Right cardiac atrium (tissue), 5 donors: ENCODE measurements at regions not wholly inside any gene's neighbourhood (a gene's known extent, or its start where the extent isn't known, plus 50 kb on each side); places are given as distances from the start of the nearest gene placed in this dataset.

ENCODE experiments used
- ATAC-seq, 2 donors: fragments of 200-7000 bp; cut with Tn5 transposase; one replicate each; pipeline versions ENCODE4 v1.8.0 to v1.9.1; 2020; ENCODE audit warnings: moderate library complexity in 2 of 2, mild to moderate bottlenecking in 1 of 2
- DNase-seq, 3 donors: peaks; one replicate each; pipeline ENCODE4 v3.0.0-alpha.2; 2020
- H3K27ac ChIP-seq: one replicate; pipeline ENCODE4 v1.5.1; 2013; ENCODE audit warnings: mild to moderate bottlenecking, low read length, control low read depth, moderate library complexity
- H3K27me3 ChIP-seq: one replicate; pipeline ENCODE4 v1.6.1; 2013; ENCODE audit not compliant: control insufficient read depth, insufficient read depth
- H3K4me1 ChIP-seq: one replicate; pipeline ENCODE4 v1.6.1; 2013; ENCODE audit warnings: low read length; ENCODE audit not compliant: control insufficient read depth, insufficient read depth
- H3K4me3 ChIP-seq: one replicate; pipeline ENCODE4 v1.5.1; 2013; ENCODE audit warnings: low read length, control low read depth
- H3K9me3 ChIP-seq: one replicate; pipeline ENCODE4 v1.6.1; 2013; ENCODE audit warnings: low read length; ENCODE audit not compliant: control insufficient read depth
- WGBS: extraction: QIAGEN DNeasy Blood & Tissue Kit; methylation state at CpG from one replicate; pipeline ENCODE4 v1.1.7; 2013; 5-methylcytosine and 5-hydroxymethylcytosine counted together
- intact Hi-C, 4 donors: fragments of 100-400 bp; cut with DNase I; formaldehyde crosslinking; loops; one replicate each; pipeline versions ENCODE4 v1.11.0 to v1.14.0; 2022 to 2023
- donor health status: healthy with polysubstance abuse.
- donor health status: DM: no; HTN: yes; CAD: no.
- donor health status: DM: no; HTN: no; CAD: no.
- donor health status: DM: no; HTN: yes; CAD: no; lungs with severe emphysema.
- donor health status: DM: yes; HTN: yes; CAD: no.

DNA sequence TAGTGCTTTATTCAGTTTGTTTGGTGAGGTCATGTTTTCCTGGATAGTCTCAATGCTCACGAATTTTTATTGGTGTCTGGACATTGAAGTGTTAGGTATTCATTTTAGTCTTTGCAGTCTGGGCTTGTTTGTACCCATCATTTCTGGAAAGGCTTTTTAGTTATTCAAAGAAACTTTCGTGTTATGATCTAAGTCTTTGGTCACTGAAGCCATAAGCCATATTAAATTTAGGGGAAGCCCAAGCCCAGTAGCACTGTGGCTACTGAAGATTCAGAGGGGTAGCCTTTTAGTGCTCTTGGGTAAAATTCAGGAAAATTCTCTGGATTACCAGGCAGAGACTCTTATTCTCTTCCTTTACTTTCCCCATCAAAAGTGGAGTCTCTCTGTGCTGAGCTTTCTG is 56.2 kb upstream of the PEX5L start:
- Histone ChIP-seq H3K27ac (no peak overlapping the region), H3K4me1 (no peaks in the 10 kb centered on the region), H3K27me3 (no peaks in the 10 kb centered on the region), H3K9me3 (no peaks in the 10 kb centered on the region), H3K4me3 (no peak overlapping the region)
- intact Hi-C loops = no loop called here
- WGBS = 47% methylated on average over 2 of the region's 2 CpGs
- ATAC-seq (no peak), DNase-seq (no peak)

GRCh38 chr3:180093535-180093934 is 56.8 kb upstream of the PEX5L start:
- intact Hi-C loops = no loop called here
- Histone ChIP-seq H3K27ac (no peak overlapping the region), H3K4me3 (no peak overlapping the region), H3K4me1 (no peaks in the 10 kb centered on the region), H3K9me3 (no peaks in the 10 kb centered on the region), H3K27me3 (no peaks in the 10 kb centered on the region)
- ATAC-seq (no peak), DNase-seq (no peak)
- 97% methylated on average over 1 of the region's 1 CpG for WGBS

- Histone ChIP-seq H3K27me3 (no peaks in the 10 kb centered on the region), H3K27ac (no peak overlapping the region), H3K4me1 (no peaks in the 10 kb centered on the region), H3K9me3 (no peaks in the 10 kb centered on the region), H3K4me3 (no peak overlapping the region)
- DNase-seq (no peak), ATAC-seq (no peak)
- 70% methylated on average over 1 of the region's 1 CpG for WGBS
- intact Hi-C loops = no loop called here
Measured at GRCh38 chr3:180097626-180098025, 60.9 kb upstream of the PEX5L start.

- intact Hi-C loops = no loop called here
- no peak for DNase-seq
- 38% methylated on average over 11 of the region's 11 CpGs for WGBS
- no peaks in the 10 kb centered on the region for H3K9me3 ChIP-seq
- no peak overlapping the region for H3K4me3 ChIP-seq
- no peaks in the 10 kb centered on the region for H3K4me1 ChIP-seq
- no peak for ATAC-seq
- no peak overlapping the region for H3K27ac ChIP-seq
- H3K27me3 ChIP-seq = no peaks in the 10 kb centered on the region
Measured at GRCh38 chr3:180102134-180102533, 65.4 kb upstream of the PEX5L start.

- no peak for ATAC-seq
- intact Hi-C loops = no loop called here
- H3K27me3 ChIP-seq = no peaks in the 10 kb centered on the region
- H3K9me3 ChIP-seq = no peaks in the 10 kb centered on the region
- no peaks in the 10 kb centered on the region for H3K4me1 ChIP-seq
- DNase-seq = no peak
- H3K4me3 ChIP-seq = no peak overlapping the region
- WGBS = 79% methylated on average over 1 of the region's 1 CpG
- no peak overlapping the region for H3K27ac ChIP-seq
Measured at GRCh38 chr3:180102604-180103003, 65.9 kb upstream of the PEX5L start.

DNA sequence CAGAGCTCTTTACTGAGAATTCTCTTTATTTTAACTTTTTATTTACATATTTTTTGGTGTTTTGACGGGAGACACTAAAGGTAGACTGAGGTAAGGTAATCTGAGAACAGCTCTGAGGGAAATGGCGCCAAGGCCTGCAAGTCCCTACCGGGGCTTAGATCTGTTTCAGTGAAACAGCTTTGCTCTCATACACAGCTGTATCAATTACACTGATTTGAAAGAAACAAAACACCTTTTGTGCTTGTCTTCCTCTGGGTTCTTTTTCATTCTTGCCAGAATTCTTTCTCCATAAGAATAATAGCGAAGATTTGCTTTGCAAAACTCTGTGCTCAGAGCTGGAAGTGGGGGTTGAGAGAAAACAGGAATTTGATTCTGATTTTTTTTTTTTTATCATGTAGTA is 79.5 kb upstream of the PEX5L start:
- 39% methylated on average over 4 of the region's 4 CpGs for WGBS
- intact Hi-C loops = no loop called here

GRCh38 chr3:180116658-180117057 is 79.9 kb upstream of the PEX5L start:
- no peaks in the 10 kb centered on the region for H3K9me3 ChIP-seq
- H3K4me3 ChIP-seq = no peak overlapping the region
- WGBS = 26% methylated on average over 2 of the region's 2 CpGs
- ATAC-seq (no peak), DNase-seq (no peak)
- H3K4me1 ChIP-seq = no peaks in the 10 kb centered on the region
- no peak overlapping the region for H3K27ac ChIP-seq
- H3K27me3 ChIP-seq = no peaks in the 10 kb centered on the region
- intact Hi-C loops = no loop called here

More for the DNA sequence above, 79.5 kb upstream of the PEX5L start:
- Histone ChIP-seq H3K4me3 (no peak overlapping the region), H3K27ac (no peak overlapping the region), H3K4me1 (no peaks in the 10 kb centered on the region), H3K27me3 (no peaks in the 10 kb centered on the region), H3K9me3 (no peaks in the 10 kb centered on the region)
- ATAC-seq = no peak
- no peak for DNase-seq

DNA sequence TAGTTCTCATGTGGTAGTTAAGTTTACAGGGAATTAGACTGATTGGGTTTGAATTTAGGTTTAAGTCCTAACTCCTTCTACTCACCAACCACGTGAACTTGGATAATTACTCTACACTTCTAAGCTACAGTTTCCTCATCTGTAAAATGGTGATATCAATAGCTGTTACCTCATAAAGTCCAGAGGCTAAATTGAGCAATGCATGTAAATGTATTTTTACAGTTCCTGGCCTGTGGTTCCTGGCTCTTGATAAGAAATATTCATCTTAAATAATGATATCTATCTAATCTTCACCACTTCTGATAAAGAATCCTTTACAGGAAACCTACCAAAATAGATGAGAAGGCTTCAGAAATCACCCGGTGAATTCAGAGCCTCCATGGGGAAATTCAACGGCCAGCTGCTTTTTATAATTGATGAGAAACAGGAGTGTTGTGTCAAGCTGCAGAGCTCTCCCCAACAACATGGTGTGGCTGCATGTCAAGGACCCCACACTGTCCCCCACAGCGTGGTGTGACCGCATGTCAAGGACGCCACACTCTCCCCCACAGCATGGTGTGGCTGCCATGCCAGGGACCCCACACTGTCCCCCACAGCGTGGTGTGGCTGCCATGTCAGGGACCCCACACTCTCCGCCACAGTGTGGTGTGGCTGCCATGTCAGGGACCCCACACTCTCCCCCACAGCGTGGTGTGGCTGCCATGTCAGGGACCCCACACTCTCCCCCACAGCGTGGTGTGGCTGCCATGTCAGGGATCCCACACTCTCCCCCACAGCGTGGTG is 80.8 kb upstream of the PEX5L start:
- H3K27ac ChIP-seq = no peak overlapping the region
- H3K4me3 ChIP-seq = no peak overlapping the region
- DNase-seq (peak in 1 of 3 donors; percentile 19), ATAC-seq (no peak)
- H3K27me3 ChIP-seq = no peaks in the 10 kb centered on the region
- no peaks in the 10 kb centered on the region for H3K4me1 ChIP-seq
- intact Hi-C loops = no loop called here
- no peaks in the 10 kb centered on the region for H3K9me3 ChIP-seq
- WGBS = 76% methylated on average over 11 of the region's 11 CpGs

GRCh38 chr3:180119567-180119966 is 82.8 kb upstream of the PEX5L start:
- DNase-seq (no peak), ATAC-seq (no peak)
- H3K9me3 ChIP-seq = no peaks in the 10 kb centered on the region
- no peak overlapping the region for H3K27ac ChIP-seq
- intact Hi-C loops = no loop called here
- H3K27me3 ChIP-seq = no peaks in the 10 kb centered on the region
- no peaks in the 10 kb centered on the region for H3K4me1 ChIP-seq
- 79% methylated on average over 1 of the region's 1 CpG for WGBS
- no peak overlapping the region for H3K4me3 ChIP-seq

- Histone ChIP-seq H3K27me3 (no peaks in the 10 kb centered on the region), H3K27ac (no peak overlapping the region), H3K4me3 (no peak overlapping the region), H3K9me3 (no peaks in the 10 kb centered on the region), H3K4me1 (no peaks in the 10 kb centered on the region)
- ATAC-seq (no peak), DNase-seq (no peak)
- intact Hi-C loops = loop anchor here in 1 of 4 donors (5.0 kb wide), 1 partner anchor 433 kb away; no protein-coding TSS in a partner anchor
Measured at GRCh38 chr3:180123928-180124327, 87.2 kb upstream of the PEX5L start.

DNA sequence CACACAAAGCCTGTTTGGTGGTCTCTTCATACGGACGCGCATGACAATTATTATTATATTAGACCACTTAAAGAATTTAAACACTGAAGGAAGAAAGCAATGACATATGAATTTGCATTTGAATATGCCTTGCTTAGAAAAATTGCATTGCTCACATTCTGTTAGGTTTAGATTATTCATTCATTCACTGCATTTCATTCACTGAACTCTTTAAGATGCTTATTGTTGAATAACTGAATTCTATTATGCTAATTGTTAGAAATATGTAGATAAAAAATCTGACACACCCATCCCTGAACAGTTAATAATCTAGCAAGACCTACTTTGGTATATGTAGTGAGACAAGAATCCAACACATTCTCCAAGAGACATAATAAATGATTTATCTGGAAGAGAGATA is 94.4 kb upstream of the PEX5L start:
- Histone ChIP-seq H3K9me3 (no peaks in the 10 kb centered on the region), H3K27ac (no peak overlapping the region), H3K4me1 (no peaks in the 10 kb centered on the region), H3K4me3 (no peak overlapping the region), H3K27me3 (no peaks in the 10 kb centered on the region)
- 96% methylated on average over 3 of the region's 3 CpGs for WGBS
- DNase-seq (no peak), ATAC-seq (no peak)
- intact Hi-C loops = no loop called here

DNA sequence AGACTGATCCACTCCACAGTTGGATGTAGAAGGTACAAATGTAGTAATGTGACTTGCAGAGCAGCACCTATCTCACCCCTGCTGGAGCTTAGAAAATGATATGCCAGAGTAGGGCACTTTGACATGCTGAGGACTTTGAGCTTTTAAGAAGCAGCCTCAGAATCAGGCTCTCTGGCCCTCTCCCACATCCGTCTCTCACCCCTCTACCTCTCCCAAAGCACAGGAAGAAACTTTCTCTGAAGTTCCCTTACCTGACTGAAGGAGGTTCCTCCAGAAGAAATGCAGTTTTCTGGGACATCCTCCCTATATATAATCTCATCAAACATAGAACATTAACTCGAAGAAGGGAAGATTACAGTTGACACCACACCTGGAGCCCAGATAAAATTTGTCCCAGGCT is 98.4 kb upstream of the PEX5L start:
- WGBS = 52% methylated on average over 2 of the region's 2 CpGs

More for the DNA sequence above, 98.4 kb upstream of the PEX5L start:
- no peaks in the 10 kb centered on the region for H3K4me1 ChIP-seq
- DNase-seq (no peak), ATAC-seq (no peak)
- no peaks in the 10 kb centered on the region for H3K27me3 ChIP-seq
- H3K27ac ChIP-seq = no peak overlapping the region
- H3K4me3 ChIP-seq = no peak overlapping the region
- intact Hi-C loops = no loop called here
- no peaks in the 10 kb centered on the region for H3K9me3 ChIP-seq
